ENCODE measurements at regions not wholly inside any gene's neighbourhood (a gene's known extent, or its start where the extent isn't known, plus 50 kb on each side); places are given as distances from the start of the nearest gene placed in this dataset.

- no peaks in the 10 kb centered on the region for H3K27me3 ChIP-seq
- no peak overlapping the region for H3K27ac ChIP-seq
- H3K9me3 ChIP-seq, result no peaks in the 10 kb centered on the region
- DNase-seq (ENCODE audit: low spot score in 2 of 2), result no peak
- no peaks in the 10 kb centered on the region for H3K36me3 ChIP-seq
- TF ChIP-seq CTCF (IDR thresholded peaks at IDR 0.05) (no peak), POLR2A (IDR thresholded peaks at IDR 0.05) (no peak), EP300 (IDR thresholded peaks at IDR 0.05) (no peak)
- no peaks in the 10 kb centered on the region for H3K4me1 ChIP-seq
- no peak overlapping the region for H3K4me3 ChIP-seq
- WGBS, 2 donors, result 70 to 73% methylated on average over 2 of the region's 2 CpGs
These were observed 633.6 kb downstream of the TMTC2 start for GRCh38 chr12:83320350-83320749.

- no peak overlapping the region for H3K4me3 ChIP-seq
- TF ChIP-seq EP300 (IDR thresholded peaks at IDR 0.05) (no peak), CTCF (IDR thresholded peaks at IDR 0.05) (no peak), POLR2A (IDR thresholded peaks at IDR 0.05) (no peak)
- no peaks in the 10 kb centered on the region for H3K27me3 ChIP-seq
- no peaks in the 10 kb centered on the region for H3K4me1 ChIP-seq
- no peak for DNase-seq (ENCODE audit: low spot score in 2 of 2)
- WGBS, 2 donors, result 18 to 29% methylated on average over 1 of the region's 1 CpG
- no peaks in the 10 kb centered on the region for H3K9me3 ChIP-seq
- H3K36me3 ChIP-seq, result no peaks in the 10 kb centered on the region
- no peak overlapping the region for H3K27ac ChIP-seq
These were observed 631.8 kb downstream of the TMTC2 start for GRCh38 chr12:83318386-83319098.

GRCh38 chr12:83317595-83317994 lies 630.9 kb downstream of the TMTC2 start:
- H3K36me3 ChIP-seq, result no peaks in the 10 kb centered on the region
- no peaks in the 10 kb centered on the region for H3K4me1 ChIP-seq
- H3K27me3 ChIP-seq, result no peaks in the 10 kb centered on the region
- H3K4me3 ChIP-seq, result no peak overlapping the region
- no peak for TF ChIP-seq EP300 (IDR thresholded peaks at IDR 0.05)
- TF ChIP-seq POLR2A (IDR thresholded peaks at IDR 0.05), result no peak
- TF ChIP-seq CTCF (IDR thresholded peaks at IDR 0.05), result no peak
- WGBS, 2 donors, result 63 to 66% methylated on average over 3 of the region's 3 CpGs
- DNase-seq (ENCODE audit: low spot score in 2 of 2), result no peak
- H3K27ac ChIP-seq, result no peak overlapping the region
- no peaks in the 10 kb centered on the region for H3K9me3 ChIP-seq

- Histone ChIP-seq H3K36me3 (no peaks in the 10 kb centered on the region), H3K4me1 (no peaks in the 10 kb centered on the region), H3K4me3 (no peak overlapping the region), H3K27me3 (no peaks in the 10 kb centered on the region), H3K9me3 (no peaks in the 10 kb centered on the region), H3K27ac (no peak overlapping the region)
- TF ChIP-seq CTCF (IDR thresholded peaks at IDR 0.05) (no peak), EP300 (IDR thresholded peaks at IDR 0.05) (no peak), POLR2A (IDR thresholded peaks at IDR 0.05) (no peak)
- no peak for DNase-seq (ENCODE audit: low spot score in 2 of 2)
These were observed 627.1 kb downstream of the TMTC2 start for GRCh38 chr12:83313827-83314226.

- Histone ChIP-seq H3K36me3 (no peaks in the 10 kb centered on the region), H3K4me3 (no peak overlapping the region), H3K27me3 (no peaks in the 10 kb centered on the region), H3K9me3 (no peaks in the 10 kb centered on the region), H3K27ac (no peak overlapping the region), H3K4me1 (no peaks in the 10 kb centered on the region)
- WGBS, 2 donors, result 85 to 86% methylated on average over 2 of the region's 2 CpGs
- DNase-seq (ENCODE audit: low spot score in 2 of 2), result no peak
- TF ChIP-seq EP300 (IDR thresholded peaks at IDR 0.05), result no peak
- no peak for TF ChIP-seq POLR2A (IDR thresholded peaks at IDR 0.05)
These were observed 626.6 kb downstream of the TMTC2 start for GRCh38 chr12:83313322-83313721.
